H1 (cell line): ENCODE measurements at regions not wholly inside any gene's neighbourhood (a gene's known extent, or its start where the extent isn't known, plus 50 kb on each side); places are given as distances from the start of the nearest gene placed in this dataset.

Experiments used
- CTCF ChIA-PET: fragments of 300-600 bp; sonication (Branson Sonifier 250); formaldehyde crosslinking; loops from one replicate; lab custom pipeline; 2021; ENCODE audit not compliant: partially characterized antibody; lab: Charles Lee
- POLR2A ChIA-PET: fragments of 300-600 bp; sonication (Branson Sonifier 250); formaldehyde crosslinking; loops from one replicate; lab custom pipeline; 2021; ENCODE audit warnings: inconsistent platforms; ENCODE audit not compliant: partially characterized antibody; lab: Charles Lee
- DNase-seq, 2 experiments: peaks; one replicate each; pipeline versions ENCODE4 v3.0.0 to v3.0.0-alpha.2; 2010 to 2022; ENCODE audit warnings: low spot score in 2 of 2, low read depth in 1 of 2, mixed read lengths in 1 of 2
- FAIRE-seq: peaks from 2 replicates; lab custom pipeline; 2011; peaks lifted over from hg19 to GRCh38; lab: Jason Lieb, UNC
- H2AFZ ChIP-seq: 2 replicates; pipeline ENCODE4 v1.8.1; 2012; ENCODE audit warnings: low read length, inconsistent platforms
- H2AK5ac ChIP-seq: 2 replicates; pipeline ENCODE4 v1.6.1; 2013; ENCODE audit warnings: low read depth, low read length
- H2BK120ac ChIP-seq: replicated peaks from 2 replicates; pipeline ENCODE3; 2013; ENCODE audit warnings: low read depth, low read length, inconsistent platforms
- H2BK12ac ChIP-seq: 2 replicates; pipeline ENCODE4 v1.6.1; 2013; ENCODE audit warnings: low read depth, low read length
- H2BK15ac ChIP-seq: 2 replicates; pipeline ENCODE4 v1.6.1; 2013; ENCODE audit warnings: low read length
- H2BK20ac ChIP-seq: 2 replicates; pipeline ENCODE4 v1.6.1; 2013; ENCODE audit warnings: low read length
- H2BK5ac ChIP-seq: 2 replicates; pipeline ENCODE4 v1.6.1; 2013; ENCODE audit warnings: low read depth, low read length
- H3K14ac ChIP-seq: 2 replicates; pipeline ENCODE4 v1.6.1; 2013; ENCODE audit warnings: inconsistent platforms; ENCODE audit not compliant: insufficient read length
- H3K18ac ChIP-seq: 2 replicates; pipeline ENCODE4 v1.6.1; 2013; ENCODE audit warnings: low read length; ENCODE audit errors: extremely low read depth
- H3K23ac ChIP-seq: 2 replicates; pipeline ENCODE4 v1.6.1; 2013; ENCODE audit warnings: inconsistent platforms; ENCODE audit not compliant: insufficient read length
- H3K23me2 ChIP-seq: 2 replicates; pipeline ENCODE4 v1.6.1; 2013; ENCODE audit warnings: low read depth, low read length
- H3K27ac ChIP-seq: 2 replicates; pipeline ENCODE4 v1.6.1; 2011; ENCODE audit warnings: low read depth, low read length, inconsistent platforms
- H3K27me3 ChIP-seq, 4 experiments: replicated peaks in 1 of 4; 1 replicate in 1 of 4; 2 replicates in 3 of 4; pipeline versions ENCODE4 v1.6.1 to v1.8.1; 2011 to 2013; ENCODE audit warnings: low read length in 3 of 4, mild to moderate bottlenecking in 3 of 4, inconsistent platforms in 2 of 4, mixed read lengths in 2 of 4, moderate library complexity in 1 of 4; ENCODE audit not compliant: control insufficient read depth in 3 of 4, insufficient read depth in 3 of 4; ENCODE audit errors: extremely low read depth in 1 of 4
- H3K36me3 ChIP-seq, 4 experiments: 2 replicates each; pipeline versions ENCODE4 v1.6.1 to v1.8.1; 2011 to 2013; ENCODE audit warnings: mild to moderate bottlenecking in 4 of 4, low read length in 3 of 4, moderate library complexity in 2 of 4, control low read depth in 1 of 4, inconsistent platforms in 1 of 4; ENCODE audit not compliant: insufficient read depth in 4 of 4, control insufficient read depth in 2 of 4
- H3K4ac ChIP-seq: replicated peaks from 2 replicates; pipeline ENCODE3; 2013; ENCODE audit warnings: low read length, low read depth, mixed read lengths, inconsistent platforms; ENCODE audit not compliant: insufficient read length
- H3K4me1 ChIP-seq, 4 experiments: replicated peaks in 1 of 4; 1 replicate in 1 of 4; 2 replicates in 3 of 4; pipeline versions ENCODE4 v1.6.1 to v1.8.1; 2011 to 2013; ENCODE audit warnings: low read length in 3 of 4, inconsistent platforms in 2 of 4, mixed read lengths in 1 of 4; ENCODE audit not compliant: insufficient read depth in 4 of 4, control insufficient read depth in 3 of 4
- H3K4me2 ChIP-seq, 2 experiments: 2 replicates each; pipeline versions ENCODE4 v1.6.1 to v1.8.1; 2011 to 2013; ENCODE audit warnings: low read depth in 2 of 2, low read length in 2 of 2, control low read depth in 1 of 2, inconsistent platforms in 1 of 2, mild to moderate bottlenecking in 1 of 2; ENCODE audit not compliant: insufficient read depth in 1 of 2
- H3K4me3 ChIP-seq, 4 experiments: fragments of 200-600, 300-600 bp in 1 of 4; sonication (generic), shearing (Covaris generic), sonication (Bioruptor Twin) in 1 of 4; 2 replicates each; pipeline versions ENCODE4 v1.5.1 to v1.8.1; 2011 to 2016; ENCODE audit warnings: low read length in 4 of 4, low read depth in 3 of 4, control low read depth in 2 of 4, inconsistent platforms in 2 of 4, mild to moderate bottlenecking in 2 of 4, mixed read lengths in 1 of 4, moderate library complexity in 1 of 4; ENCODE audit not compliant: insufficient read depth in 2 of 4; ENCODE audit errors: extremely low read depth in 1 of 4
- H3K56ac ChIP-seq: replicated peaks from 2 replicates; pipeline ENCODE3; 2013; ENCODE audit warnings: low read depth, mild to moderate bottlenecking, mixed read lengths, low read length, inconsistent platforms; ENCODE audit not compliant: insufficient read length
- H3K79me1 ChIP-seq: 2 replicates; pipeline ENCODE4 v1.6.1; 2013; ENCODE audit warnings: low read depth, low read length, control low read depth
- H3K79me2 ChIP-seq, 2 experiments: 2 replicates each; pipeline versions ENCODE4 v1.6.1 to v1.8.1; 2012 to 2013; ENCODE audit warnings: low read length in 2 of 2, mild to moderate bottlenecking in 2 of 2, inconsistent platforms in 1 of 2; ENCODE audit not compliant: insufficient read depth in 2 of 2, control insufficient read depth in 1 of 2
- H3K9ac ChIP-seq, 4 experiments: replicated peaks in 1 of 4; 1 replicate in 1 of 4; 2 replicates in 3 of 4; pipeline versions ENCODE4 v1.6.1 to v1.8.1; 2011 to 2013; ENCODE audit warnings: low read depth in 3 of 4, low read length in 3 of 4, control low read depth in 2 of 4, mild to moderate bottlenecking in 2 of 4, moderate library complexity in 2 of 4, inconsistent platforms in 1 of 4; ENCODE audit errors: extremely low read depth in 1 of 4
- H3K9me3 ChIP-seq, 2 experiments: 2 replicates each; pipeline versions ENCODE4 v1.6.1 to v1.8.1; 2012 to 2013; ENCODE audit warnings: mild to moderate bottlenecking in 2 of 2, moderate library complexity in 2 of 2, control low read depth in 1 of 2, inconsistent platforms in 1 of 2, low read depth in 1 of 2, low read length in 1 of 2, mixed read lengths in 1 of 2; ENCODE audit not compliant: insufficient read depth in 2 of 2
- H4K20me1 ChIP-seq, 2 experiments: replicated peaks in 1 of 2; 2 replicates each; pipeline versions ENCODE3 to v1.8.1; 2011 to 2013; ENCODE audit warnings: inconsistent platforms in 2 of 2, low read length in 2 of 2, mild to moderate bottlenecking in 1 of 2; ENCODE audit not compliant: insufficient read depth in 2 of 2, control insufficient read depth in 1 of 2
- H4K5ac ChIP-seq: 2 replicates; pipeline ENCODE4 v1.6.1; 2013; ENCODE audit warnings: low read length, low read depth, mixed read lengths, inconsistent platforms; ENCODE audit not compliant: insufficient read length
- H4K8ac ChIP-seq: 2 replicates; pipeline ENCODE4 v1.8.0; 2013; ENCODE audit warnings: mild to moderate bottlenecking, moderate library complexity, low read length, inconsistent platforms; ENCODE audit not compliant: insufficient read depth; ENCODE audit errors: extremely low read depth
- H4K91ac ChIP-seq: replicated peaks from 2 replicates; pipeline ENCODE3; 2013; ENCODE audit warnings: low read length, mixed read lengths, inconsistent platforms; ENCODE audit not compliant: insufficient read length
- CBX5 ChIP-seq: fragments of 300-800, 300-1000 bp; sonication (generic); IDR thresholded peaks from 2 replicates; pipeline ENCODE4 v1.7.1; 2016; ENCODE audit warnings: antibody characterized with exemption, low read length, low read depth
- CBX8 ChIP-seq: fragments of 300-800, 300-1000 bp; sonication (generic); IDR thresholded peaks from 2 replicates; pipeline ENCODE4 v1.7.1; 2016; ENCODE audit warnings: low read depth, low read length, borderline replicate concordance
- CHD2 ChIP-seq: IDR thresholded peaks from 2 replicates; pipeline ENCODE4 v1.6.1; 2012; ENCODE audit warnings: low read length, improper control_type of control experiment
- EGR1 ChIP-seq: IDR thresholded peaks from 2 replicates; pipeline ENCODE4 v1.6.1; 2011; ENCODE audit warnings: low read depth, low read length, borderline replicate concordance
- MAFK ChIP-seq: IDR thresholded peaks from 2 replicates; pipeline ENCODE4 v1.6.1; 2012; ENCODE audit warnings: low read depth, mild to moderate bottlenecking, improper control_type of control experiment, low read length
- NANOG ChIP-seq: IDR thresholded peaks from 2 replicates; pipeline ENCODE4 v1.6.1; 2011; ENCODE audit warnings: low read length, low read depth, mild to moderate bottlenecking, inconsistent platforms; ENCODE audit not compliant: insufficient read depth, poor library complexity, severe bottlenecking
- NRF1 ChIP-seq: IDR thresholded peaks from 2 replicates; pipeline ENCODE4 v1.6.1; 2011; ENCODE audit warnings: mild to moderate bottlenecking, low read depth, low read length, improper control_type of control experiment
- POLR2AphosphoS5 ChIP-seq: IDR thresholded peaks from 2 replicates; pipeline ENCODE4 v1.6.1; 2011; ENCODE audit warnings: low read depth, low read length
- RAD21 ChIP-seq, 2 experiments: IDR thresholded peaks in 1 of 2; conservative IDR thresholded peaks in 1 of 2; 2 replicates each; pipeline ENCODE4 v1.6.1; 2011; ENCODE audit warnings: low read depth in 2 of 2, low read length in 2 of 2, improper control_type of control experiment in 1 of 2, inconsistent platforms in 1 of 2, mild to moderate bottlenecking in 1 of 2, moderate library complexity in 1 of 2
- RNF2 ChIP-seq: fragments of 200-900, 300-1000 bp; sonication (generic); IDR thresholded peaks from 2 replicates; pipeline ENCODE4 v1.7.1; 2016; ENCODE audit warnings: borderline replicate concordance, low read depth, mild to moderate bottlenecking, antibody characterized with exemption, low read length; ENCODE audit not compliant: poor library complexity, severe bottlenecking; ENCODE audit errors: missing control alignments
- SIRT6 ChIP-seq: IDR thresholded peaks from one replicate; pipeline ENCODE4 v1.7.1; 2012; ENCODE audit warnings: low read length, inconsistent platforms
- SRF ChIP-seq: IDR thresholded peaks from 2 replicates; pipeline ENCODE4 v1.6.1; 2011; ENCODE audit warnings: mild to moderate bottlenecking, low read depth, low read length, moderate library complexity
- TAF7 ChIP-seq: optimal IDR thresholded peaks from 2 replicates; pipeline ENCODE3; 2011; ENCODE audit warnings: low read depth, mild to moderate bottlenecking, inconsistent platforms, low read length, moderate library complexity, borderline replicate concordance
- WGBS, 2 experiments: shearing (Covaris generic) in 1 of 2; methylation state at CpG; one replicate each; pipeline versions ENCODE4 v1.1.6 to v1.1.7; 2013 to 2015; ENCODE audit warnings: low lambda C conversion rate in 2 of 2, mixed read lengths in 2 of 2, inconsistent platforms in 1 of 2, low coverage in 1 of 2, missing lambda C conversion rate in 1 of 2; ENCODE audit not compliant: insufficient replicate concordance in 2 of 2, insufficient coverage in 1 of 2, insufficient read length in 1 of 2; ENCODE audit errors: extremely low coverage in 1 of 2, missing lambda C conversion rate in 1 of 2; 5-methylcytosine and 5-hydroxymethylcytosine counted together

DNA sequence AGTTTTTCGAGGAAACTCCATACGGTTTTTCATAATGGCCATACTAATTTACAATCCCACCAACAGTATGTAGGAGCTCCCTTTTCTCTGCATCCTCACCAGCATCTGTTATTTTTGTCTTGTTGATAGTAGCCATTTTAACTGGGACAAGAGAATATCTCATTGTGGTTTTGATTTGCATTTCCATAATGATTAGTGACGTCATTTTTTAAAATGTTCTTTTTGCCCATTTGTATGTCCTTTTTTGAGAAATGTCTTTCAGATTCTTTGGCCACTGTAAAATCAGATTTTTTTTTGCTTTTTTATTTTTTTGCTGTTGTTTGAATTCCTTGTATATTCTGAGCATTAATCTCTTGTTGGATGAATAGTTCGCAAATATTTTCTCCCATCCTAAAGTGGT lies 243.9 kb downstream of the TRIML1 start:
- Histone ChIP-seq H3K79me1 (no peaks in the 10 kb centered on the region), H3K36me3 (no peaks in the 10 kb centered on the region), H3K23me2 (no peaks in the 10 kb centered on the region), H3K4ac (no peak overlapping the region), H3K27me3 (no peaks in the 10 kb centered on the region), H2BK15ac (no peak overlapping the region), H3K27ac (no peak overlapping the region), H3K4me1 (peaks cover 0 to 3% (median 0%) of the 10 kb centered on the region in 4 experiments; a peak in 2 of 7 replicates), H3K18ac (no peak overlapping the region), H3K23ac (no peak overlapping the region), H2BK12ac (no peak overlapping the region), H2AFZ (no peak overlapping the region), H3K79me2 (no peaks in the 10 kb centered on the region), H4K5ac (no peak overlapping the region), H3K9me3 (peaks cover 0 to 8% of the 10 kb centered on the region in 2 experiments; a peak in 2 of 4 replicates), H3K14ac (no peak overlapping the region), H2BK5ac (no peak overlapping the region), H3K9ac (no peak overlapping the region), H2BK120ac (no peak overlapping the region), H2AK5ac (no peak overlapping the region), H4K20me1 (no peaks in the 10 kb centered on the region), H4K91ac (no peak overlapping the region), H3K56ac (no peak overlapping the region), H2BK20ac (no peak overlapping the region), H3K4me2 (no peak overlapping the region), H4K8ac (no peak overlapping the region), H3K4me3 (no peak overlapping the region)
- 93% methylated on average over 4 of the region's 4 CpGs; no CpG with 5 or more reads in 1 of the 2 experiments for WGBS, 2 experiments
- POLR2A ChIA-PET = no interaction called here
- CTCF ChIA-PET = no interaction called here
- no peak for DNase-seq
- no peak for TF ChIP-seq CHD2
- no peak for TF ChIP-seq CBX5
- no peak for TF ChIP-seq SIRT6
- TF ChIP-seq NANOG = no peak
- TF ChIP-seq CBX8 = no peak
- TF ChIP-seq NRF1 = no peak
- TF ChIP-seq POLR2AphosphoS5 = no peak
- no peak for TF ChIP-seq SRF
- no peak for TF ChIP-seq MAFK
- TF ChIP-seq RAD21 (IDR thresholded peaks at IDR 0.05 in 1 of 2, conservative IDR thresholded peaks at IDR 0.05 in 1 of 2; ENCODE audit: low read depth in 2 of 2, low read length in 2 of 2) = no peak
- no peak for TF ChIP-seq RNF2
- TF ChIP-seq EGR1 = no peak
- no peak for TF ChIP-seq TAF7
- no peak for FAIRE-seq
